ENCODE measurements at regions not wholly inside any gene's neighbourhood (a gene's known extent, or its start where the extent isn't known, plus 50 kb on each side); places are given as distances from the start of the nearest gene placed in this dataset.

- TF ChIP-seq CUX1 (CRISPR knock-in tag; IDR thresholded peaks at IDR 0.05) (no peak), SIN3A (IDR thresholded peaks at IDR 0.05; ENCODE audit: borderline replicate concordance in 2 of 2, control insufficient read depth in 1 of 2, low read depth in 2 of 2, low read length in 2 of 2) (no peak), ERF (CRISPR knock-in tag; IDR thresholded peaks at IDR 0.05) (no peak), WHSC1 (IDR thresholded peaks at IDR 0.05; ENCODE audit: low read length) (no peak), ZBTB7A (IDR thresholded peaks at IDR 0.05; ENCODE audit: borderline replicate concordance, control insufficient read depth, low read depth, low read length) (no peak)
- TF ChIP-seq, protein P1, sequence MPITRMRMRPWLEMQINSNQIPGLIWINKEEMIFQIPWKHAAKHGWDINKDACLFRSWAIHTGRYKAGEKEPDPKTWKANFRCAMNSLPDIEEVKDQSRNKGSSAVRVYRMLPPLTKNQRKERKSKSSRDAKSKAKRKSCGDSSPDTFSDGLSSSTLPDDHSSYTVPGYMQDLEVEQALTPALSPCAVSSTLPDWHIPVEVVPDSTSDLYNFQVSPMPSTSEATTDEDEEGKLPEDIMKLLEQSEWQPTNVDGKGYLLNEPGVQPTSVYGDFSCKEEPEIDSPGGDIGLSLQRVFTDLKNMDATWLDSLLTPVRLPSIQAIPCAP (CRISPR knock-in tag; IDR thresholded peaks at IDR 0.05; ENCODE audit: borderline replicate concordance): no peak
- TF ChIP-seq, protein P2, sequence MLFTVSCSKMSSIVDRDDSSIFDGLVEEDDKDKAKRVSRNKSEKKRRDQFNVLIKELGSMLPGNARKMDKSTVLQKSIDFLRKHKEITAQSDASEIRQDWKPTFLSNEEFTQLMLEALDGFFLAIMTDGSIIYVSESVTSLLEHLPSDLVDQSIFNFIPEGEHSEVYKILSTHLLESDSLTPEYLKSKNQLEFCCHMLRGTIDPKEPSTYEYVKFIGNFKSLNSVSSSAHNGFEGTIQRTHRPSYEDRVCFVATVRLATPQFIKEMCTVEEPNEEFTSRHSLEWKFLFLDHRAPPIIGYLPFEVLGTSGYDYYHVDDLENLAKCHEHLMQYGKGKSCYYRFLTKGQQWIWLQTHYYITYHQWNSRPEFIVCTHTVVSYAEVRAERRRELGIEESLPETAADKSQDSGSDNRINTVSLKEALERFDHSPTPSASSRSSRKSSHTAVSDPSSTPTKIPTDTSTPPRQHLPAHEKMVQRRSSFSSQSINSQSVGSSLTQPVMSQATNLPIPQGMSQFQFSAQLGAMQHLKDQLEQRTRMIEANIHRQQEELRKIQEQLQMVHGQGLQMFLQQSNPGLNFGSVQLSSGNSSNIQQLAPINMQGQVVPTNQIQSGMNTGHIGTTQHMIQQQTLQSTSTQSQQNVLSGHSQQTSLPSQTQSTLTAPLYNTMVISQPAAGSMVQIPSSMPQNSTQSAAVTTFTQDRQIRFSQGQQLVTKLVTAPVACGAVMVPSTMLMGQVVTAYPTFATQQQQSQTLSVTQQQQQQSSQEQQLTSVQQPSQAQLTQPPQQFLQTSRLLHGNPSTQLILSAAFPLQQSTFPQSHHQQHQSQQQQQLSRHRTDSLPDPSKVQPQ (CRISPR knock-in tag; IDR thresholded peaks at IDR 0.05; ENCODE audit: borderline replicate concordance): no peak
These were observed 725.1 kb downstream of the C4orf33 start (continued) for GRCh38 chr4:129821073-129821472.
